GM12873 (cell line): ENCODE measurements at regions not wholly inside any gene's neighbourhood (a gene's known extent, or its start where the extent isn't known, plus 50 kb on each side); places are given as distances from the start of the nearest gene placed in this dataset.

Experiments
- CTCF ChIP-seq: IDR thresholded peaks from 2 replicates; pipeline ENCODE4 v1.5.1; 2012; ENCODE audit warnings: low read depth, mild to moderate bottlenecking, moderate library complexity, low read length, control low read depth; ENCODE audit not compliant: insufficient read depth; ENCODE audit errors: missing control alignments

- no peak for TF ChIP-seq CTCF
Observed at GRCh38 chr10:4688601-4689000, 137.4 kb upstream of the AKR1E2 start.

GRCh38 chr10:4688168-4688567, 137.8 kb upstream of the AKR1E2 start:
- no peak for TF ChIP-seq CTCF

- no peak for TF ChIP-seq CTCF
Observed at GRCh38 chr10:4687397-4687796, 138.6 kb upstream of the AKR1E2 start.

- TF ChIP-seq CTCF = no peak
Observed at GRCh38 chr10:4686644-4686996, 139.4 kb upstream of the AKR1E2 start.

- TF ChIP-seq CTCF = no peak
Observed at GRCh38 chr10:4685904-4686643, 139.9 kb upstream of the AKR1E2 start.

GRCh38 chr10:4685491-4685890, 140.5 kb upstream of the AKR1E2 start:
- TF ChIP-seq CTCF = no peak

GRCh38 chr10:4684434-4684833, 141.6 kb upstream of the AKR1E2 start:
- no peak for TF ChIP-seq CTCF
